Activated T-helper 9 cell treated with anti-CD3 and anti-CD28 coated beads, Interleukin-2, amount 50 U/mL, for 16 hours (primary cell): ENCODE measurements at regions not wholly inside any gene's neighbourhood (a gene's known extent, or its start where the extent isn't known, plus 50 kb on each side); places are given as distances from the start of the nearest gene placed in this dataset.

Experiments used
- DNase-seq: peaks from one replicate; pipeline ENCODE4 v3.0.0-alpha.2; 2020; ENCODE audit warnings: low read depth

DNA sequence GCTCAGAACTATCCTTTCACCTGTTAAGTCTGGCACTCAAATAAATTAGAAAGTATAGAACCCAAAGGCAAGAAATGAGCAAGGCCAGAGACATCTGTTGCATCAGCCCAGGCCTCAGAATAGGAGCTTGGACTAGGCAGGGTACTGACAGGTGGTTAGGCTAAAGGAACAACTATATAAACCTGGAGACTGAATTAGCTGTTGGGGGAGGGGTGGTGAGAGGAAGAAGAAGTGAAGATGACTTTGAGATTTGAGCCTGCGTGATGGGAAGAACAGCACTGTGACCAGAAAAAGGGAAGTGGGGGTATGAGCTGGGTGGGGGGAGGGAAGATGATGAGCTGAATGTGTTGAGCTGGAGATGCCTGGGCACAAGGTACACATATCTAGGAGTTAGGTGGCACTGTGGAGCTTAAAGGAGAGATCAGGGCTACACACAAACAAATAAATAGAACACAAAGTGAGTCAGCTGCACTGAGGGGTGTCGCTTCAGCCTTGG lies 244.7 kb downstream of the PTEN start:
- no peak for DNase-seq

GRCh38 chr10:88110355-88110754 lies 246.9 kb downstream of the PTEN start:
- DNase-seq = no peak

DNA sequence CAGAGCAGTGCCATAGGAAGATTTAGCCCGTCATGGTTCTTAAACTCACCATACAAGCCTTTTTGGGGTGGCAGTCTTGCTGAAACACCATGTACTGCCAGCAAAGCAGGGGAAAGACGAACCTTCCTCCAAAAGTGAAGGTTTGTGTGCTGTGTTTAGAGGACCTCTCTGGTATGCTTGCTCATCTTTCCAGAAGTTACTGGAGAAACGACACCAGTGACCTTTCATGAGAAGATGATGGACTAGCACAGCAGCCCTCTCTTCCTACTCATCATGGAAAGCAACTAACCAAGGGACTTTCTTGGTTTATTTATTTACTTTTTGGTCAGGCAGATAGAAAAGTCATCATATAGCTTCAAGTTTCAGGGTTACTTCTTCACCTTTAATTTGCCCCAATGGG lies 247.4 kb downstream of the PTEN start:
- no peak for DNase-seq

- no peak for DNase-seq
Observed at GRCh38 chr10:88111294-88111693, 247.9 kb downstream of the PTEN start.

DNA sequence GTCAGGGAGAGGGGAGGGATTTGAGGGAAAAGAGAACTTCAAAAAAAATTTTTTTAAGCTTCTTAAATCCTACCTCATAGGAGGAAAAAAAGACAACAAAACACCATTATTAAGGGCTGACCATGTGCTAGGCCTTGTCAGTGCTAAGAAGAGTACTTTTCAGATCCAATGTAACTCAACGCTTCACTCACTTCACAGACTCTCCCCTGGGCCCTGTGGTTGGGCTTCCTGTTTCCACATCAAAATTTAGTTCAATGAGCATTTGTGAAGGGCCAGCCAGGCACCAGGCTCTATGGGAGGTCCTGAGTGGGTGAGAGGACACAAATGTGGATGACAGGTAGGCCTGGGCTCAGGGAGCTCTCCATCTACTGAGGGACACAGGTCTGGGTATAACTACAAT lies 249.8 kb downstream of the PTEN start:
- DNase-seq = no peak

- DNase-seq = no peak
Observed at GRCh38 chr10:88113657-88114272, 250.3 kb downstream of the PTEN start.

- no peak for DNase-seq
Observed at GRCh38 chr10:88114368-88114767, 250.9 kb downstream of the PTEN start.

DNA sequence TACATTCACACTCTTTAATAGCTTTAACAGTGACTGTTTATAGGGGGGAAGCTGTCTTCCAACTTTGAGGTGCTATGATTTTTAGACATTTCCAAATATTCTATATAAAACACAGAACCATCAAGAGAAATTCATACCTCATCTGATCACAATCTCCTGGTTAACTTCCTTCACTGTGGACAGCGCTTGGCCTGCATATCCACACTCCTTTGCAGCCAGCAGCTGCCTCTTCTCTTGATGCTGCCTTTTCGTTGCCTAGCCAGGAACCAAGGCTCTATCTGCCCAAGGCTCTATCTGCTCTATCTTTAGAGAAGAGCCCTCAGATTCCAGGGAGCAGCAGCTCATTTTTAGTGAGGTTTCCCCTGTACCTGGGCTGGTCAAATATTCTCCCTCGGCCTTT lies 252.0 kb downstream of the PTEN start:
- no peak for DNase-seq

- no peak for DNase-seq
Observed at GRCh38 chr10:88115968-88116367, 252.5 kb downstream of the PTEN start.

DNA sequence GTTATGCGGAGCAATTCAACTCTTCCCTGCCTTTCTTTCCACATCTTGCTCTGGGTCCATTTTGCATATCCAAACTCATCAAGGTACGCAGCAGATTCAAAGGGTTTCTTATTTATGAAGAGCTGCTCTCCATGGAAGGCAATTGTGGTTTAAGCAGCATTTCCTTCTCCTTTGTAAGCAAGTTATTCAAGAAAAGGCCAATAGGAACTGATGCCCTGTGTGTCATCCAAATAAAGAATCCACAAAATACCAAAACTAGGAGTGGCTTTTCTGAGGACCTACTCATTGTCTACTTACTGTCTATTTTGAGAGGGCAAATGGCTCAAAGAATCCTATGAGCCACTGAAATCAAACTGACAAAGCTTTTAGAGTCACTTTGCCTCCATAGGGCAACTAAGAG lies 253.1 kb downstream of the PTEN start:
- no peak for DNase-seq

DNA sequence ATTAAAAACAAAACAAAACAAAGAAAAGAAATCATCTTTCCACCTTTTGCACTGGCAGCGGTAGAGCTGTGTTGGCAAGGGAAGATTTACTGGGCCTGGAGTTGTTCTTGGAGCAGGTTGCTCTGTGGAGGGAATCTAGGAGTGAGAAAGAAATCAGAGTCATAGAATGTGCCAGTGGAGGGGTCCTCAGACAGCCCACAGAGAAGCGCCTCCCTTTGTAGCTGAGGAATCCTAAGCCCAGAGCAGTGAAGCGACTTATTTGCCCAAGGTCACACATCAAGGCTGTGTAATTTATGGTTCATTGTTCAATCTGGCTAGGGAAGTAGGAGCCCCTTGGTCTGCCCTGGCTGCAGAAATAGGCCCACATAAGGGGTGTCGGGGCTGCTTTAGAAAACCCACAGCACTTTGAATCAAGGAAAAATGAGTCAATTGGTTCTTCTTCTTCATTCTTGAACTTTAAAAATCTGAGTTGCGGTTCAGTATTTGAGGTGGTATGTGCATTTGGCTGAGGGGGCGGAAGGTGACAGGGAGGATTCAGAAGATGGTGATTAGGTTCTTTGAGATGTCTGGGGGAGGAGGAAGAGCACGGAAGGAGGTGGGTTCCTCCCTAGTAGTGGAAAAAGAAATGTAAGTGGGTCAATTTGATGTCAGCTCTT lies 253.7 kb downstream of the PTEN start:
- DNase-seq = peak; percentile 21

DNA sequence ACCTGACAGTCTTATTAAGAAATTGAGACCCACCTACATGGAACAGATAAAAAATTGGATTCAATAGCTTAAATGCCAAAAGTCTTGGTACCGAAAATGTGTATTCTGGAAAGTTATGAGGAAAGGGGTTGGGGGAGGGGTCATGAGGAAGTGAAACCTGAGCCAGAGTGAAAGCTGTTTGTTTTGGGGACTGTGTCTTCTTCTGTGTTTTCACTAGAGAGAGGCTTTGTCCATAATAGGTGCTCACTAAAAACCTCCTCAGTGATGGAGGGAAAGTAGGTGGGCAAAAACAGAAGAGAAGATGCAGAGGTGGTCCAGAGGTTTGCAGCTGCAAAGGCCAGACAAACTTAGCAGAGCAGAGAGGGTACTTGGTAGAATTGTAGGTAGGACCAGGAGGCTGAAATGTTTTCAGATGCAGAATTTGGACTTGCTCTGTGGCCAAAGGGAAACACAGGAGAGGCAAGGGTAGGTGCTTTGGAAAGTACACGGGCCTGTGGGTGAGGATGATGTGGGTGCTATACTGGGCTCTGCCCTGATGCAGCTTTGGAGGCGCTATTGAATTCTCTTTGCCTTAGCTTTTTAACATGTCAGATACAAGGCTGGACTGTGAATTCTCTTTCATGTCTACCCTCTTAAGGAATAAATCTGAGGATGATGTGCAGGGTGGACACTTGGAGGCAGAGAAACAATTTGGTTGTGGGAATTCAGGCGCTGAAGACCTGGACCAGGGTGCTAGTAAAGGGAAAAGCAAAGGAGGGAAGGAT lies 254.6 kb downstream of the PTEN start:
- DNase-seq = no peak

- DNase-seq = no peak
Observed at GRCh38 chr10:88118729-88119128, 255.3 kb downstream of the PTEN start.

DNA sequence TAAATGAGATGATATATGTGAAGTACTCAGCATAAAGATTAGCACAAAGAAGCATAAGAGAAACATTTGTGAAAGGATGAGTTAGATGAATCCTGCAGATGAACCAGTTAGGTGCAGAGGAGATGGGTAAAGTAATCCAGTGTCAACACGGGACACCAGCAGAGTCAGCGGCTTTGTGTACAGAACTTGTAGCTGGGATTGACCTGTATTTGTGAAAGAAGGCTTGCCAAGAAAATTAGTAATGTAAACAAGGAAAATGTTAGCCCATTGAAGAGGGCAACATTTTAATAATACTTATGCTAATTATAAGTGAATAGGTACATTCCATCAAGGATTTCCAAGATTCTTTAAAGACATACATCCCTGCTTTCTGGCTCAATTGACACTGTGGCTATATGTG lies 255.7 kb downstream of the PTEN start:
- no peak for DNase-seq

- DNase-seq = no peak
Observed at GRCh38 chr10:88120075-88120474, 256.6 kb downstream of the PTEN start.

GRCh38 chr10:88120599-88121333 lies 257.3 kb downstream of the PTEN start:
- no peak for DNase-seq

DNA sequence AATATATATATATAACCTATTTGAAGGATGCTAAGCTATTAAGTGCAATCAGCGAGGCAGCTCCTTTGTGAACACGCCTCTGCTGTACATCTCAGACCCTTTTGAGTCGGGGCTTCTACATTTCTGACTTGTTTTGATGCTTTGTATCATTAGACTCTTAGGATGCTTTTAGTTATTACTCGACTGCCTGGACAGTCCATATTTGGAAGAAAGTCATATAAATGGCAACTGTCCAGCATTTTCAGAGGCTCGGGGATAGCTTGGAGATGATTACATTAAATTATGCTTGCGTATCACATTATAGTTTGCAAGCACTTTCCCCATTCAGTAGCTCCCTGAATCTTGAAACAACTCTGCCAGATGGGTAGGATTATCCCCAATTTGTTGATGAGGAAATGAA lies 257.9 kb downstream of the PTEN start:
- no peak for DNase-seq

- DNase-seq = no peak
Observed at GRCh38 chr10:88122145-88122544, 258.7 kb downstream of the PTEN start.

GRCh38 chr10:88122576-88122975 lies 259.2 kb downstream of the PTEN start:
- DNase-seq = no peak

- DNase-seq = no peak
Observed at GRCh38 chr10:88125766-88126165, 262.3 kb downstream of the PTEN start.

DNA sequence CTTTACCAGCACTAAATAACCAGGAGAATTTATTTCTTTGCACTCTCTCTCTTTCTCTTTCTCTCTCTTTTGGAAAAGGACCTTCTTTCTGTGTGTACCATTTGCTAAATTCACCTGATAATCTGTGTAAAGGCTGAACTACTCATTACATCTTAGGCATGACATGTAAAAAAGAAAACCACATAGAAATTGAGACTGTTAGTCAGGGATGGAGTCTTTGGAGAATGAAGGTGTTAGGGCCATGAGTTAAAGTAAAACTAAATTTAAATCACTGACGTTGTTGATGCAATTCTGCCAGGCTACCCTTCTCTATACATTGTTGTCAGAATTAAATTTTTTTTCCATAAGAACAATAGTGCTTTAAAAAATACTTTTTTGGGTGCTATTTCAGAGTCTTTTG lies 263.3 kb downstream of the PTEN start:
- DNase-seq = no peak

GRCh38 chr10:88127269-88127668 lies 263.8 kb downstream of the PTEN start:
- no peak for DNase-seq

- DNase-seq = no peak
Observed at GRCh38 chr10:88127766-88128165, 264.3 kb downstream of the PTEN start.
